ENCODE measurements at regions not wholly inside any gene's neighbourhood (a gene's known extent, or its start where the extent isn't known, plus 50 kb on each side); places are given as distances from the start of the nearest gene placed in this dataset.

DNA sequence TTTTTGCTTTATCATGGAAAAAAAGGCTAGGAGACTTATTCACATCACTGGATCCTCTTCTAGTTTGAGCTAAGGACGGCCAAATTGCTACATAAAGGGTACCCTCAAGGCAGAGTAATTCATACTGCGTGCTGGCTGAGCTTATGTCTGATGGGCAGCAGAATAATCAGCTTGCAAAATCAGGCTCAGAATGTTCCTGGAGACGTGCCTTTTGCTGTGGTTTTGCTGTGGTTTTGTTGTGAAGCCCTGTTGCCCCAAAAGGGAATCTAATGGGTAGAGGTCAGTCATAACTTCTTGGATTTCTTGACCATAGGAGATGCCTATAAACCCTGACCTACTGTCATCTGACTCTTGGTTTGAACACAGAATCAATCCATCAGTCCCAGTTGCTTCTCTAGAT lies 189.9 kb downstream of the SOX2 start:
- TF ChIP-seq, protein P1, sequence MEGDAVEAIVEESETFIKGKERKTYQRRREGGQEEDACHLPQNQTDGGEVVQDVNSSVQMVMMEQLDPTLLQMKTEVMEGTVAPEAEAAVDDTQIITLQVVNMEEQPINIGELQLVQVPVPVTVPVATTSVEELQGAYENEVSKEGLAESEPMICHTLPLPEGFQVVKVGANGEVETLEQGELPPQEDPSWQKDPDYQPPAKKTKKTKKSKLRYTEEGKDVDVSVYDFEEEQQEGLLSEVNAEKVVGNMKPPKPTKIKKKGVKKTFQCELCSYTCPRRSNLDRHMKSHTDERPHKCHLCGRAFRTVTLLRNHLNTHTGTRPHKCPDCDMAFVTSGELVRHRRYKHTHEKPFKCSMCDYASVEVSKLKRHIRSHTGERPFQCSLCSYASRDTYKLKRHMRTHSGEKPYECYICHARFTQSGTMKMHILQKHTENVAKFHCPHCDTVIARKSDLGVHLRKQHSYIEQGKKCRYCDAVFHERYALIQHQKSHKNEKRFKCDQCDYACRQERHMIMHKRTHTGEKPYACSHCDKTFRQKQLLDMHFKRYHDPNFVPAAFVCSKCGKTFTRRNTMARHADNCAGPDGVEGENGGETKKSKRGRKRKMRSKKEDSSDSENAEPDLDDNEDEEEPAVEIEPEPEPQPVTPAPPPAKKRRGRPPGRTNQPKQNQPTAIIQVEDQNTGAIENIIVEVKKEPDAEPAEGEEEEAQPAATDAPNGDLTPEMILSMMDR (IDR thresholded peaks at IDR 0.05; ENCODE audit: borderline replicate concordance, extremely low read depth, insufficient read depth): no peak
- intact Hi-C loops (cut with DNase I): no loop called here
- Histone ChIP-seq H3K4me1 (ENCODE audit: control insufficient read depth in 2 of 3, insufficient read depth in 2 of 3, low read depth in 1 of 3, low read length in 3 of 3) (no peaks in the 10 kb centered on the region), H3K36me3 (ENCODE audit: control insufficient read depth in 2 of 3, insufficient read depth in 3 of 3, low read length in 3 of 3) (no peaks in the 10 kb centered on the region), H3K9ac (ENCODE audit: low read length in 3 of 3) (no peak overlapping the region), H3K27ac (ENCODE audit: low read depth in 2 of 2, low read length in 2 of 2) (no peak overlapping the region), H3K27me3 (ENCODE audit: control insufficient read depth, insufficient read depth, low read length) (no peaks in the 10 kb centered on the region), H3K9me3 (ENCODE audit: control insufficient read depth in 2 of 3, insufficient read depth in 1 of 3, low read length in 3 of 3) (no peaks in the 10 kb centered on the region), H3K4me3 (ENCODE audit: low read length in 3 of 3) (no peak overlapping the region)
- no peak for DNase-seq
- no peak for FAIRE-seq

- intact Hi-C loops (cut with DNase I): no loop called here
- Histone ChIP-seq H3K4me1 (ENCODE audit: control insufficient read depth in 2 of 3, insufficient read depth in 2 of 3, low read depth in 1 of 3, low read length in 3 of 3) (no peaks in the 10 kb centered on the region), H3K36me3 (ENCODE audit: control insufficient read depth in 2 of 3, insufficient read depth in 3 of 3, low read length in 3 of 3) (no peaks in the 10 kb centered on the region), H3K9ac (ENCODE audit: low read length in 3 of 3) (no peak overlapping the region), H3K4me3 (ENCODE audit: low read length in 3 of 3) (no peak overlapping the region), H3K27ac (ENCODE audit: low read depth in 2 of 2, low read length in 2 of 2) (no peak overlapping the region), H3K9me3 (ENCODE audit: control insufficient read depth in 2 of 3, insufficient read depth in 1 of 3, low read length in 3 of 3) (no peaks in the 10 kb centered on the region), H3K27me3 (ENCODE audit: control insufficient read depth, insufficient read depth, low read length) (no peaks in the 10 kb centered on the region)
- FAIRE-seq: no peak
- no peak for DNase-seq
- TF ChIP-seq, protein P1 (IDR thresholded peaks at IDR 0.05; ENCODE audit: borderline replicate concordance, extremely low read depth, insufficient read depth): no peak
Measured at GRCh38 chr3:181906338-181906737, 194.6 kb downstream of the SOX2 start.

- intact Hi-C loops (cut with DNase I): no loop called here
- H3K27me3 ChIP-seq (ENCODE audit: control insufficient read depth, insufficient read depth, low read length): no peaks in the 10 kb centered on the region
- no peak for FAIRE-seq
- H3K36me3 ChIP-seq (ENCODE audit: control insufficient read depth in 2 of 3, insufficient read depth in 3 of 3, low read length in 3 of 3): no peaks in the 10 kb centered on the region
- TF ChIP-seq, protein P1 (IDR thresholded peaks at IDR 0.05; ENCODE audit: borderline replicate concordance, extremely low read depth, insufficient read depth): no peak
- H3K4me1 ChIP-seq (ENCODE audit: control insufficient read depth in 2 of 3, insufficient read depth in 2 of 3, low read depth in 1 of 3, low read length in 3 of 3): no peaks in the 10 kb centered on the region
- no peaks in the 10 kb centered on the region for H3K9me3 ChIP-seq (ENCODE audit: control insufficient read depth in 2 of 3, insufficient read depth in 1 of 3, low read length in 3 of 3)
- DNase-seq: no peak
- H3K4me3 ChIP-seq (ENCODE audit: low read length in 3 of 3): no peak overlapping the region
- H3K27ac ChIP-seq (ENCODE audit: low read depth in 2 of 2, low read length in 2 of 2): no peak overlapping the region
- H3K9ac ChIP-seq (ENCODE audit: low read length in 3 of 3): no peak overlapping the region
Measured at GRCh38 chr3:181909241-181909640, 197.5 kb downstream of the SOX2 start.

DNA sequence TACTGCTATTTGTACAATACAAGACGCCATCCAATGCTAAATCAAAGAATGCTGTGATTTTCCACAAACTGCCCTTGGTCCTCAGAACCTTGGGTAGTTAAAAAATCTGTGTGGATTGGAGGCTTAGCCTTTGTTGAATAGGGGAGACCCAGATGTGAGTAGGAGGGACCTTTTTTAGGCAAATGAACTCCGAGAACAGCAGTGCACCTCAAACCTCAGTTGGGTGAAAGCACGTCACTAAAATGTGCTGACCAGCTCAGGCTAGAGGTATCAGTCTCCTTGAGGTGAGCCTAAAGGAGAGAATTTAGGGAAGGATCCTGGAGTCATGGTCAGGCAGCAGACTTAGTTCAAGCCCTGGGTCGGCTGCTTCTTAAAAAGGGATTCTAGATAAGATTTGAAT lies 200.7 kb downstream of the SOX2 start:
- H3K27me3 ChIP-seq (ENCODE audit: control insufficient read depth, insufficient read depth, low read length): no peaks in the 10 kb centered on the region
- H3K4me3 ChIP-seq (ENCODE audit: low read length in 3 of 3): no peak overlapping the region
- H3K4me1 ChIP-seq (ENCODE audit: control insufficient read depth in 2 of 3, insufficient read depth in 2 of 3, low read depth in 1 of 3, low read length in 3 of 3): no peaks in the 10 kb centered on the region
- FAIRE-seq: no peak
- no peaks in the 10 kb centered on the region for H3K36me3 ChIP-seq (ENCODE audit: control insufficient read depth in 2 of 3, insufficient read depth in 3 of 3, low read length in 3 of 3)
- DNase-seq: no peak
- TF ChIP-seq, protein P1 (IDR thresholded peaks at IDR 0.05; ENCODE audit: borderline replicate concordance, extremely low read depth, insufficient read depth): no peak
- intact Hi-C loops (cut with DNase I): no loop called here
- H3K27ac ChIP-seq (ENCODE audit: low read depth in 2 of 2, low read length in 2 of 2): no peak overlapping the region
- H3K9ac ChIP-seq (ENCODE audit: low read length in 3 of 3): no peak overlapping the region
- no peaks in the 10 kb centered on the region for H3K9me3 ChIP-seq (ENCODE audit: control insufficient read depth in 2 of 3, insufficient read depth in 1 of 3, low read length in 3 of 3)

All from kidney (tissue), 13 donors.